H1 (cell line): ENCODE measurements at regions not wholly inside any gene's neighbourhood (a gene's known extent, or its start where the extent isn't known, plus 50 kb on each side); places are given as distances from the start of the nearest gene placed in this dataset.

Source experiments
- CTCF ChIA-PET: fragments of 300-600 bp; sonication (Branson Sonifier 250); formaldehyde crosslinking; loops from one replicate; lab custom pipeline; 2021; ENCODE audit not compliant: partially characterized antibody; lab: Charles Lee
- POLR2A ChIA-PET: fragments of 300-600 bp; sonication (Branson Sonifier 250); formaldehyde crosslinking; loops from one replicate; lab custom pipeline; 2021; ENCODE audit warnings: inconsistent platforms; ENCODE audit not compliant: partially characterized antibody; lab: Charles Lee
- DNase-seq, 2 experiments: peaks; one replicate each; pipeline versions ENCODE4 v3.0.0 to v3.0.0-alpha.2; 2010 to 2022; ENCODE audit warnings: low spot score in 2 of 2, low read depth in 1 of 2, mixed read lengths in 1 of 2
- FAIRE-seq: peaks from 2 replicates; lab custom pipeline; 2011; peaks lifted over from hg19 to GRCh38; lab: Jason Lieb, UNC
- H2AFZ ChIP-seq: 2 replicates; pipeline ENCODE4 v1.8.1; 2012; ENCODE audit warnings: low read length, inconsistent platforms
- H2AK5ac ChIP-seq: 2 replicates; pipeline ENCODE4 v1.6.1; 2013; ENCODE audit warnings: low read depth, low read length
- H2BK120ac ChIP-seq: replicated peaks from 2 replicates; pipeline ENCODE3; 2013; ENCODE audit warnings: low read depth, low read length, inconsistent platforms
- H2BK12ac ChIP-seq: 2 replicates; pipeline ENCODE4 v1.6.1; 2013; ENCODE audit warnings: low read depth, low read length
- H2BK15ac ChIP-seq: 2 replicates; pipeline ENCODE4 v1.6.1; 2013; ENCODE audit warnings: low read length
- H2BK20ac ChIP-seq: 2 replicates; pipeline ENCODE4 v1.6.1; 2013; ENCODE audit warnings: low read length
- H2BK5ac ChIP-seq: 2 replicates; pipeline ENCODE4 v1.6.1; 2013; ENCODE audit warnings: low read depth, low read length
- H3K14ac ChIP-seq: 2 replicates; pipeline ENCODE4 v1.6.1; 2013; ENCODE audit warnings: inconsistent platforms; ENCODE audit not compliant: insufficient read length
- H3K18ac ChIP-seq: 2 replicates; pipeline ENCODE4 v1.6.1; 2013; ENCODE audit warnings: low read length; ENCODE audit errors: extremely low read depth
- H3K23ac ChIP-seq: 2 replicates; pipeline ENCODE4 v1.6.1; 2013; ENCODE audit warnings: inconsistent platforms; ENCODE audit not compliant: insufficient read length
- H3K23me2 ChIP-seq: 2 replicates; pipeline ENCODE4 v1.6.1; 2013; ENCODE audit warnings: low read depth, low read length
- H3K27ac ChIP-seq: 2 replicates; pipeline ENCODE4 v1.6.1; 2011; ENCODE audit warnings: low read depth, low read length, inconsistent platforms
- H3K27me3 ChIP-seq, 4 experiments: replicated peaks in 1 of 4; 1 replicate in 1 of 4; 2 replicates in 3 of 4; pipeline versions ENCODE4 v1.6.1 to v1.8.1; 2011 to 2013; ENCODE audit warnings: low read length in 3 of 4, mild to moderate bottlenecking in 3 of 4, inconsistent platforms in 2 of 4, mixed read lengths in 2 of 4, moderate library complexity in 1 of 4; ENCODE audit not compliant: control insufficient read depth in 3 of 4, insufficient read depth in 3 of 4; ENCODE audit errors: extremely low read depth in 1 of 4
- H3K36me3 ChIP-seq, 4 experiments: 2 replicates each; pipeline versions ENCODE4 v1.6.1 to v1.8.1; 2011 to 2013; ENCODE audit warnings: mild to moderate bottlenecking in 4 of 4, low read length in 3 of 4, moderate library complexity in 2 of 4, control low read depth in 1 of 4, inconsistent platforms in 1 of 4; ENCODE audit not compliant: insufficient read depth in 4 of 4, control insufficient read depth in 2 of 4
- H3K4ac ChIP-seq: replicated peaks from 2 replicates; pipeline ENCODE3; 2013; ENCODE audit warnings: low read length, low read depth, mixed read lengths, inconsistent platforms; ENCODE audit not compliant: insufficient read length
- H3K4me1 ChIP-seq, 4 experiments: replicated peaks in 1 of 4; 1 replicate in 1 of 4; 2 replicates in 3 of 4; pipeline versions ENCODE4 v1.6.1 to v1.8.1; 2011 to 2013; ENCODE audit warnings: low read length in 3 of 4, inconsistent platforms in 2 of 4, mixed read lengths in 1 of 4; ENCODE audit not compliant: insufficient read depth in 4 of 4, control insufficient read depth in 3 of 4
- H3K4me2 ChIP-seq, 2 experiments: 2 replicates each; pipeline versions ENCODE4 v1.6.1 to v1.8.1; 2011 to 2013; ENCODE audit warnings: low read depth in 2 of 2, low read length in 2 of 2, control low read depth in 1 of 2, inconsistent platforms in 1 of 2, mild to moderate bottlenecking in 1 of 2; ENCODE audit not compliant: insufficient read depth in 1 of 2
- H3K4me3 ChIP-seq, 4 experiments: fragments of 200-600, 300-600 bp in 1 of 4; sonication (generic), shearing (Covaris generic), sonication (Bioruptor Twin) in 1 of 4; 2 replicates each; pipeline versions ENCODE4 v1.5.1 to v1.8.1; 2011 to 2016; ENCODE audit warnings: low read length in 4 of 4, low read depth in 3 of 4, control low read depth in 2 of 4, inconsistent platforms in 2 of 4, mild to moderate bottlenecking in 2 of 4, mixed read lengths in 1 of 4, moderate library complexity in 1 of 4; ENCODE audit not compliant: insufficient read depth in 2 of 4; ENCODE audit errors: extremely low read depth in 1 of 4
- H3K56ac ChIP-seq: replicated peaks from 2 replicates; pipeline ENCODE3; 2013; ENCODE audit warnings: low read depth, mild to moderate bottlenecking, mixed read lengths, low read length, inconsistent platforms; ENCODE audit not compliant: insufficient read length
- H3K79me1 ChIP-seq: 2 replicates; pipeline ENCODE4 v1.6.1; 2013; ENCODE audit warnings: low read depth, low read length, control low read depth
- H3K79me2 ChIP-seq, 2 experiments: 2 replicates each; pipeline versions ENCODE4 v1.6.1 to v1.8.1; 2012 to 2013; ENCODE audit warnings: low read length in 2 of 2, mild to moderate bottlenecking in 2 of 2, inconsistent platforms in 1 of 2; ENCODE audit not compliant: insufficient read depth in 2 of 2, control insufficient read depth in 1 of 2
- H3K9ac ChIP-seq, 4 experiments: replicated peaks in 1 of 4; 1 replicate in 1 of 4; 2 replicates in 3 of 4; pipeline versions ENCODE4 v1.6.1 to v1.8.1; 2011 to 2013; ENCODE audit warnings: low read depth in 3 of 4, low read length in 3 of 4, control low read depth in 2 of 4, mild to moderate bottlenecking in 2 of 4, moderate library complexity in 2 of 4, inconsistent platforms in 1 of 4; ENCODE audit errors: extremely low read depth in 1 of 4
- H3K9me3 ChIP-seq, 2 experiments: 2 replicates each; pipeline versions ENCODE4 v1.6.1 to v1.8.1; 2012 to 2013; ENCODE audit warnings: mild to moderate bottlenecking in 2 of 2, moderate library complexity in 2 of 2, control low read depth in 1 of 2, inconsistent platforms in 1 of 2, low read depth in 1 of 2, low read length in 1 of 2, mixed read lengths in 1 of 2; ENCODE audit not compliant: insufficient read depth in 2 of 2
- H4K20me1 ChIP-seq, 2 experiments: replicated peaks in 1 of 2; 2 replicates each; pipeline versions ENCODE3 to v1.8.1; 2011 to 2013; ENCODE audit warnings: inconsistent platforms in 2 of 2, low read length in 2 of 2, mild to moderate bottlenecking in 1 of 2; ENCODE audit not compliant: insufficient read depth in 2 of 2, control insufficient read depth in 1 of 2
- H4K5ac ChIP-seq: 2 replicates; pipeline ENCODE4 v1.6.1; 2013; ENCODE audit warnings: low read length, low read depth, mixed read lengths, inconsistent platforms; ENCODE audit not compliant: insufficient read length
- H4K8ac ChIP-seq: 2 replicates; pipeline ENCODE4 v1.8.0; 2013; ENCODE audit warnings: mild to moderate bottlenecking, moderate library complexity, low read length, inconsistent platforms; ENCODE audit not compliant: insufficient read depth; ENCODE audit errors: extremely low read depth
- H4K91ac ChIP-seq: replicated peaks from 2 replicates; pipeline ENCODE3; 2013; ENCODE audit warnings: low read length, mixed read lengths, inconsistent platforms; ENCODE audit not compliant: insufficient read length
- CHD1 ChIP-seq: IDR thresholded peaks from 2 replicates; pipeline ENCODE4 v1.6.1; 2012; ENCODE audit warnings: low read depth, low read length, improper control_type of control experiment
- CHD2 ChIP-seq: IDR thresholded peaks from 2 replicates; pipeline ENCODE4 v1.6.1; 2012; ENCODE audit warnings: low read length, improper control_type of control experiment
- FOSL1 ChIP-seq: IDR thresholded peaks from 2 replicates; pipeline ENCODE4 v1.6.1; 2011; ENCODE audit warnings: mild to moderate bottlenecking, low read depth, low read length, moderate library complexity; ENCODE audit not compliant: insufficient read depth
- JUN ChIP-seq: IDR thresholded peaks from 2 replicates; pipeline ENCODE4 v1.6.1; 2011; ENCODE audit warnings: low read depth, mild to moderate bottlenecking, improper control_type of control experiment, low read length
- JUND ChIP-seq: IDR thresholded peaks from 2 replicates; pipeline ENCODE4 v1.6.1; 2011; ENCODE audit warnings: mild to moderate bottlenecking, improper control_type of control experiment, low read length
- TEAD4 ChIP-seq: IDR thresholded peaks from 2 replicates; pipeline ENCODE4 v1.6.1; 2012; ENCODE audit warnings: low read depth, low read length, inconsistent platforms, mixed read lengths
- ZNF274 ChIP-seq: IDR thresholded peaks from 2 replicates; pipeline ENCODE4 v1.7.0; 2012; ENCODE audit warnings: low read length, borderline replicate concordance; ENCODE audit errors: extremely low read depth
- WGBS, 2 experiments: shearing (Covaris generic) in 1 of 2; methylation state at CpG; one replicate each; pipeline versions ENCODE4 v1.1.6 to v1.1.7; 2013 to 2015; ENCODE audit warnings: low lambda C conversion rate in 2 of 2, mixed read lengths in 2 of 2, inconsistent platforms in 1 of 2, low coverage in 1 of 2, missing lambda C conversion rate in 1 of 2; ENCODE audit not compliant: insufficient replicate concordance in 2 of 2, insufficient coverage in 1 of 2, insufficient read length in 1 of 2; ENCODE audit errors: extremely low coverage in 1 of 2, missing lambda C conversion rate in 1 of 2; 5-methylcytosine and 5-hydroxymethylcytosine counted together

- no peaks in the 10 kb centered on the region for H3K79me2 ChIP-seq
- H3K4me1 ChIP-seq: no peaks in the 10 kb centered on the region
- POLR2A ChIA-PET: no interaction called here
- H3K23ac ChIP-seq: no peak overlapping the region
- no peak overlapping the region for H4K8ac ChIP-seq
- H2BK15ac ChIP-seq: no peak overlapping the region
- H4K20me1 ChIP-seq: no peaks in the 10 kb centered on the region
- no peak overlapping the region for H2BK5ac ChIP-seq
- no peak overlapping the region for H2AFZ ChIP-seq
- TF ChIP-seq CHD1 (no peak), FOSL1 (no peak), JUN (no peak), JUND (no peak), ZNF274 (no peak), TEAD4 (no peak), CHD2 (no peak)
- TF ChIP-seq, all 59 proteins: peak for 0
- Histone ChIP-seq H2BK12ac (no peak overlapping the region), H3K27me3 (no peaks in the 10 kb centered on the region), H2AK5ac (no peak overlapping the region), H3K18ac (no peak overlapping the region), H3K27ac (no peak overlapping the region), H3K4ac (no peak overlapping the region), H3K56ac (no peak overlapping the region), H2BK120ac (no peak overlapping the region), H2BK20ac (no peak overlapping the region), H3K36me3 (no peaks in the 10 kb centered on the region), H3K4me3 (no peak overlapping the region), H3K9ac (no peak overlapping the region), H3K23me2 (no peaks in the 10 kb centered on the region), H3K79me1 (no peaks in the 10 kb centered on the region), H3K14ac (no peak overlapping the region), H3K4me2 (no peak overlapping the region), H3K9me3 (no peaks in the 10 kb centered on the region), H4K5ac (no peak overlapping the region), H4K91ac (no peak overlapping the region)
- WGBS, 2 experiments: 91% methylated on average over 8 of the region's 8 CpGs; no CpG with 5 or more reads in 1 of the 2 experiments
- no peak for DNase-seq
- FAIRE-seq: no peak
- CTCF ChIA-PET: interaction anchor here (0.6 kb wide), 1 partner anchor 1016 kb away, joined by 3 read pairs; no protein-coding TSS in a partner anchor
These were observed 393.1 kb upstream of the CELF2 start for GRCh38 chr10:10624567-10624962.
